Thyroid gland (tissue), 4 donors: ENCODE measurements at regions not wholly inside any gene's neighbourhood (a gene's known extent, or its start where the extent isn't known, plus 50 kb on each side); places are given as distances from the start of the nearest gene placed in this dataset.

Experiments used
- DNase-seq, 2 donors: peaks; one replicate each; pipeline ENCODE4 v3.0.0-alpha.2; 2019
- H3K27ac ChIP-seq, 3 donors: fragments of 200-600 bp; sonication (generic); 1 replicate in 2 of 3; 2 replicates in 1 of 3; pipeline ENCODE4 v1.5.1; 2016 to 2019; ENCODE audit warnings: mild to moderate bottlenecking in 1 of 3, moderate library complexity in 1 of 3
- H3K27me3 ChIP-seq: fragments of 200-600 bp; sonication (generic); one replicate; pipeline ENCODE4 v1.5.1; 2019
- H3K36me3 ChIP-seq, 2 donors: fragments of 200-600 bp; sonication (generic); one replicate each; pipeline ENCODE4 v1.5.1; 2016 to 2019
- H3K4me1 ChIP-seq, 2 donors: fragments of 200-600 bp; sonication (generic); one replicate each; pipeline ENCODE4 v1.5.1; 2017 to 2019
- H3K4me3 ChIP-seq, 3 donors: fragments of 200-600 bp; sonication (generic); replicated peaks in 1 of 3; 1 replicate in 2 of 3; 2 replicates in 1 of 3; pipeline ENCODE4 v1.5.1; 2016; ENCODE audit warnings: mild to moderate bottlenecking in 1 of 3
- H3K9me3 ChIP-seq: fragments of 200-600 bp; sonication (generic); one replicate; pipeline ENCODE4 v1.5.1; 2017
- CTCF ChIP-seq, 6 experiments: fragments of 200-600 bp in 3 of 6; fragments of 450-650 bp in 3 of 6; sonication (generic) in 3 of 6; IDR thresholded peaks; one replicate each; pipeline ENCODE4 v1.5.1; 2016 to 2019; ENCODE audit warnings: antibody characterized with exemption in 6 of 6, mild to moderate bottlenecking in 2 of 6, inconsistent platforms in 1 of 6, moderate library complexity in 1 of 6
- POLR2A ChIP-seq, 2 donors: fragments of 450-650 bp; IDR thresholded peaks; one replicate each; pipeline ENCODE4 v1.6.1; 2017; ENCODE audit warnings: antibody characterized with exemption in 2 of 2, mild to moderate bottlenecking in 2 of 2, moderate library complexity in 1 of 2
- WGBS, 2 donors: methylation state at CpG; one replicate each; pipeline ENCODE4 v1.1.5; 2017; 5-methylcytosine and 5-hydroxymethylcytosine counted together
- intact Hi-C: fragments of 100-400 bp; cut with DNase I; formaldehyde crosslinking; loops from one replicate; pipeline ENCODE4 v1.15.1; 2023

GRCh38 chr13:71251292-71251951, 615.6 kb downstream of the DACH1 start:
- no peak overlapping the region for H3K27ac ChIP-seq
- no peaks in the 10 kb centered on the region for H3K27me3 ChIP-seq
- H3K4me1 ChIP-seq, result no peaks in the 10 kb centered on the region
- TF ChIP-seq POLR2A (IDR thresholded peaks at IDR 0.05), result no peak
- TF ChIP-seq CTCF (IDR thresholded peaks at IDR 0.05), result no peak
- no peaks in the 10 kb centered on the region for H3K36me3 ChIP-seq
- intact Hi-C loops, result no loop called here
- no peaks in the 10 kb centered on the region for H3K9me3 ChIP-seq
- 81 to 84% methylated on average over 4 of the region's 4 CpGs for WGBS, 2 donors
- no peak overlapping the region for H3K4me3 ChIP-seq
- DNase-seq, result no peak

GRCh38 chr13:71249011-71249410, 618.0 kb downstream of the DACH1 start:
- Histone ChIP-seq H3K36me3 (no peaks in the 10 kb centered on the region), H3K4me3 (no peak overlapping the region), H3K4me1 (no peaks in the 10 kb centered on the region), H3K27ac (no peak overlapping the region), H3K9me3 (no peaks in the 10 kb centered on the region), H3K27me3 (no peaks in the 10 kb centered on the region)
- WGBS, 2 donors, result 40 to 49% methylated on average over 1 of the region's 1 CpG
- intact Hi-C loops, result no loop called here
- TF ChIP-seq CTCF (IDR thresholded peaks at IDR 0.05) (no peak), POLR2A (IDR thresholded peaks at IDR 0.05) (no peak)
- no peak for DNase-seq

GRCh38 chr13:71244161-71244560, 622.8 kb downstream of the DACH1 start:
- WGBS, 2 donors, result 69 to 74% methylated on average over 3 of the region's 3 CpGs
- Histone ChIP-seq H3K27me3 (no peaks in the 10 kb centered on the region), H3K4me3 (no peak overlapping the region), H3K36me3 (no peaks in the 10 kb centered on the region), H3K27ac (no peak overlapping the region), H3K4me1 (no peaks in the 10 kb centered on the region), H3K9me3 (no peaks in the 10 kb centered on the region)
- intact Hi-C loops, result no loop called here
- no peak for DNase-seq
- no peak for TF ChIP-seq CTCF (IDR thresholded peaks at IDR 0.05)
- no peak for TF ChIP-seq POLR2A (IDR thresholded peaks at IDR 0.05)

- Histone ChIP-seq H3K4me3 (no peak overlapping the region), H3K36me3 (no peaks in the 10 kb centered on the region), H3K4me1 (no peaks in the 10 kb centered on the region), H3K27ac (no peak overlapping the region), H3K9me3 (no peaks in the 10 kb centered on the region), H3K27me3 (no peaks in the 10 kb centered on the region)
- no peak for DNase-seq
- intact Hi-C loops, result no loop called here
- TF ChIP-seq CTCF (IDR thresholded peaks at IDR 0.05) (no peak), POLR2A (IDR thresholded peaks at IDR 0.05) (no peak)
- 62% methylated on average over 4 of the region's 4 CpGs for WGBS, 2 donors
Observed at GRCh38 chr13:71242201-71242600, 624.8 kb downstream of the DACH1 start.

- no peak for DNase-seq
- Histone ChIP-seq H3K4me3 (no peak overlapping the region), H3K27me3 (no peaks in the 10 kb centered on the region), H3K4me1 (no peaks in the 10 kb centered on the region), H3K9me3 (no peaks in the 10 kb centered on the region), H3K36me3 (no peaks in the 10 kb centered on the region), H3K27ac (no peak overlapping the region)
- TF ChIP-seq CTCF (IDR thresholded peaks at IDR 0.05) (no peak), POLR2A (IDR thresholded peaks at IDR 0.05) (no peak)
- intact Hi-C loops, result no loop called here
- 84 to 86% methylated on average over 1 of the region's 1 CpG for WGBS, 2 donors
Observed at GRCh38 chr13:71240911-71241310, 626.1 kb downstream of the DACH1 start.
